ENCODE measurements at regions not wholly inside any gene's neighbourhood (a gene's known extent, or its start where the extent isn't known, plus 50 kb on each side); places are given as distances from the start of the nearest gene placed in this dataset.
A peak's percentile ranks its signal among the peaks of the same experiment; 100 is the strongest.

DNA sequence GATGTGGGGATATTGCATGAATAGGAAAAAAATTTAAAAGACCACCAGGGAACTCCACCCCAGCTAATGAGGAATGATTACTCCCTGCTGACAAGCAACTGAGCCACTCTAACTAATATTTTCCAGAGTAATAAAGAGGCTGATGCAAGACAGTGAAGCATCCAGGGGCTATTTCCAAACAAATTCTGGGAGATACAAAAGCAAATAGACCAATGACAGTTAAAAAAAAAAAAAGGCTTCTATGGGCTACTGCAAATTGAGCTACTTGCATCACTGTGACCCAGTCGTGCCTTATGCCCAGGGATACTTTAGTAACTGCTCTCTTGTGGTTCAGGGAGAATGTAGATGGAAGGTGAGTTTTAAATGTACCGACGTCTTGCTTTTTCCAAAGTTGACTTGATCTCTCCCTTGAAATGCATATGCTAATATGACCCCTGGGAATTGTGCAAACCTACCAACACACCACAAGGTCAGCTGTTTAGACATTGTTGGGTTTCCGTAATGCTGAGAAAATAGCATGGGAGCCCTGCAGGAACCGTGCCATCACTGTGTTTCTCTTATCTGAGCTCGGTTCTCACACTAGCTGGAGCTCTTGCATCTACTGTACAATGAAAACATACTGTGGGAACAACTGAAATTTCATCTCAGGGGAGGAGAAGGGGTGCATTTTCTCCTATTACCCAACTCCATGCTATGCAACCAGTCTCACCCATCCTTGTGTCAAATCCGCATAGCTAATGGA is 250.6 kb upstream of the MAP3K1 start:
- Histone ChIP-seq H3K27me3 (ENCODE audit: insufficient read depth in 3 of 3, low read length in 2 of 3) (no peaks in the 10 kb centered on the region), H3K4me1 (no peaks in the 10 kb centered on the region), H3K27ac (no peak overlapping the region), H3K4me3 (no peak overlapping the region), H3K36me3 (ENCODE audit: insufficient read depth in 1 of 2, low read depth in 1 of 2) (no peaks in the 10 kb centered on the region), H3K9me3 (no peaks in the 10 kb centered on the region)
- peak in 2 of 4 donors; percentile 28 to 53 for ATAC-seq
- DNase-seq = no peak
- intact Hi-C loops (cut with DNase I) = no loop called here
- 44 to 55% (median 45%) methylated on average over 7 of the region's 7 CpGs for WGBS, 3 donors
- TF ChIP-seq, protein P1, sequence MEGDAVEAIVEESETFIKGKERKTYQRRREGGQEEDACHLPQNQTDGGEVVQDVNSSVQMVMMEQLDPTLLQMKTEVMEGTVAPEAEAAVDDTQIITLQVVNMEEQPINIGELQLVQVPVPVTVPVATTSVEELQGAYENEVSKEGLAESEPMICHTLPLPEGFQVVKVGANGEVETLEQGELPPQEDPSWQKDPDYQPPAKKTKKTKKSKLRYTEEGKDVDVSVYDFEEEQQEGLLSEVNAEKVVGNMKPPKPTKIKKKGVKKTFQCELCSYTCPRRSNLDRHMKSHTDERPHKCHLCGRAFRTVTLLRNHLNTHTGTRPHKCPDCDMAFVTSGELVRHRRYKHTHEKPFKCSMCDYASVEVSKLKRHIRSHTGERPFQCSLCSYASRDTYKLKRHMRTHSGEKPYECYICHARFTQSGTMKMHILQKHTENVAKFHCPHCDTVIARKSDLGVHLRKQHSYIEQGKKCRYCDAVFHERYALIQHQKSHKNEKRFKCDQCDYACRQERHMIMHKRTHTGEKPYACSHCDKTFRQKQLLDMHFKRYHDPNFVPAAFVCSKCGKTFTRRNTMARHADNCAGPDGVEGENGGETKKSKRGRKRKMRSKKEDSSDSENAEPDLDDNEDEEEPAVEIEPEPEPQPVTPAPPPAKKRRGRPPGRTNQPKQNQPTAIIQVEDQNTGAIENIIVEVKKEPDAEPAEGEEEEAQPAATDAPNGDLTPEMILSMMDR (IDR thresholded peaks at IDR 0.05) = no peak

DNA sequence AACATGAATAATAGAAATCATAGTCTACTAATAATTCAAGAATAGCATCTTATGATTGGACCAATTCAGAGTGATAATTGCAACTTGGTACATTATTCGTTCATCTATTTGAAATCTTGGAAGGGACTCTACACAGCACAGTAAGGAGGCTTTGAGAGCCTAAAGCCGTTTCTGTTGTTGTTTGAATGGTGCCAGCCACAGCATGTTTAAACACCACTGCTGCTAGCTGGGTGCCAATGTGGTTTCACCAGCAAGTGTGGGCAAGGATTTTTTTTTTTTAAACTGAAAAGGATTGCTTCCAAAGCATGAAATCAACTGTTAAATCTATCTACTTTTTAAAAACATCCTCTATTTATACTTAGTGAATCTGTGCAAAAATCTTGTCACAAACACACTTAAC is 253.9 kb upstream of the MAP3K1 start:
- Histone ChIP-seq H3K4me1 (no peaks in the 10 kb centered on the region), H3K4me3 (no peak overlapping the region), H3K27ac (no peak overlapping the region), H3K36me3 (ENCODE audit: insufficient read depth in 1 of 2, low read depth in 1 of 2) (no peaks in the 10 kb centered on the region), H3K9me3 (no peaks in the 10 kb centered on the region), H3K27me3 (ENCODE audit: insufficient read depth in 3 of 3, low read length in 2 of 3) (no peaks in the 10 kb centered on the region)
- DNase-seq (no peak), ATAC-seq (no peak)
- WGBS, 3 donors = 48 to 68% (median 51%) methylated on average over 2 of the region's 2 CpGs
- intact Hi-C loops (cut with DNase I) = no loop called here
- TF ChIP-seq, protein P1 (IDR thresholded peaks at IDR 0.05) = no peak

DNA sequence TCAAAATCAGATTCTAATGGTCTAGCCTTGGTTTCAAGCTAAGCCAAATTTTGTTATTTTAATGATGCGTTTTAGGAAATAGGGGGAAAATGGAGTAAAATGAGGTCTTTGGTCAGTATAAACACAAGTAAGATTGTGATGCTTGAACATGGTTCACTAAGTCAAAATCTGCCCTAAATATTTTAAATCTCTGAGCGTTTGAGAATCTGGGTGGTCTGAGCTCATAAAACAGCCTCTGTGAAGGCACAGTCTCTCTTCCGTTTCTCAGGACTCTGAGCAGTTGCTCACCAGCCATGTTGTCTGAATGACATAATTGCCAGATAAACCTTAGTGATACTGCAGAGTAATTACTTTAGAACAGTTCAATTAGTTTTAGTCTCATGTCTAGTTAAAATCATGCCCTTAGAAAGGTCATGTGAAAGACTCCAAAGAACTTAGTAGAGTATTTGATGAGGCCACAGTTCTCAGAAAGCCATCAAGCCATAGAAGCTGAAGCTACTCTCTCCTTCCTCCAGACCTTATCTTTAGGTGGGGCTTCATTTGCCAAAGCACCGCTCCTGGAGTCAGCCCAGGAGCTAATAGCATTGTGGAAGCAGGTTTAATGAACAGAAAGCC is 257.1 kb upstream of the MAP3K1 start:
- ATAC-seq (no peak), DNase-seq (no peak)
- no peaks in the 10 kb centered on the region for H3K27me3 ChIP-seq (ENCODE audit: insufficient read depth in 3 of 3, low read length in 2 of 3)
- intact Hi-C loops (cut with DNase I) = no loop called here
- H3K27ac ChIP-seq = no peak overlapping the region
- H3K36me3 ChIP-seq (ENCODE audit: insufficient read depth in 1 of 2, low read depth in 1 of 2) = no peaks in the 10 kb centered on the region
- H3K4me3 ChIP-seq = no peak overlapping the region
- TF ChIP-seq, protein P1 (IDR thresholded peaks at IDR 0.05) = no peak
- WGBS, 3 donors = 67 to 87% (median 75%) methylated on average over 4 of the region's 4 CpGs
- no peaks in the 10 kb centered on the region for H3K4me1 ChIP-seq
- H3K9me3 ChIP-seq = no peaks in the 10 kb centered on the region

DNA sequence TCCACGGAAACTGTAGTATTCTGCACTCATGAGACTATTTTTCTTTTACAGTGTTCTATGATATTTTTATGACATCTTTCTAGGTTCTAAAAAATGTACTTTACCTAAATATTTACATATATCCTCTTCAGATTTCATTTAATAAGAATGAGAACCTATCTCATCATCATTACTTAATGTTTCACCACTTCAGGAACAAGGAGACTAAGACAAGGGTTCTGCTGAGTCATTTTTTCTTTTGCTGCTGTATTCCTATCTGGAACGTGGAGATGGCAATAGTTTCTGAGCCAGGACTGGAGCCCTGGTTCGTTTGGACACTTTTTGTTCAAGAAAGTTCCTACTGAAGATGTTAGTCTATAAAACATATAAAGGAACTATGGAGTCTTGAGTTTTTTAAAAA is 258.2 kb upstream of the MAP3K1 start:
- Histone ChIP-seq H3K36me3 (ENCODE audit: insufficient read depth in 1 of 2, low read depth in 1 of 2) (no peaks in the 10 kb centered on the region), H3K4me3 (no peak overlapping the region), H3K4me1 (no peaks in the 10 kb centered on the region), H3K27ac (no peak overlapping the region), H3K27me3 (ENCODE audit: insufficient read depth in 3 of 3, low read length in 2 of 3) (no peaks in the 10 kb centered on the region), H3K9me3 (no peaks in the 10 kb centered on the region)
- WGBS, 3 donors = 37 to 46% (median 44%) methylated on average over 3 of the region's 3 CpGs
- TF ChIP-seq, protein P1 (IDR thresholded peaks at IDR 0.05) = no peak
- intact Hi-C loops (cut with DNase I) = no loop called here
- DNase-seq = no peak
- no peak for ATAC-seq

Measured in psoas muscle (tissue), 7 donors.